GM12872 (cell line): ENCODE measurements at regions not wholly inside any gene's neighbourhood (a gene's known extent, or its start where the extent isn't known, plus 50 kb on each side); places are given as distances from the start of the nearest gene placed in this dataset.

Experiments
- CTCF ChIP-seq: IDR thresholded peaks from 3 replicates; pipeline ENCODE4 v1.5.1; 2011; ENCODE audit warnings: low read depth, mild to moderate bottlenecking, low read length, moderate library complexity; ENCODE audit not compliant: insufficient read depth

- TF ChIP-seq CTCF, result no peak
These were observed 189.0 kb downstream of the RGS3 start for GRCh38 chr9:113652355-113653152.

GRCh38 chr9:113653746-113654604, 190.4 kb downstream of the RGS3 start:
- no peak for TF ChIP-seq CTCF

- no peak for TF ChIP-seq CTCF
These were observed 191.3 kb downstream of the RGS3 start for GRCh38 chr9:113654605-113655428.

GRCh38 chr9:113656771-113657670, 193.5 kb downstream of the RGS3 start:
- TF ChIP-seq CTCF, result no peak

GRCh38 chr9:113657765-113658544, 194.4 kb downstream of the RGS3 start:
- peak; percentile 99 for TF ChIP-seq CTCF

GRCh38 chr9:113658545-113658895, 195.0 kb downstream of the RGS3 start:
- no peak for TF ChIP-seq CTCF
